GM12892 (cell line): ENCODE measurements at regions not wholly inside any gene's neighbourhood (a gene's known extent, or its start where the extent isn't known, plus 50 kb on each side); places are given as distances from the start of the nearest gene placed in this dataset.

Source experiments
- POLR2AphosphoS5 ChIP-seq: IDR thresholded peaks from 2 replicates; pipeline ENCODE4 v1.6.1; 2011; ENCODE audit warnings: low read depth, low read length, control low read depth
- TAF1 ChIP-seq: IDR thresholded peaks from 2 replicates; pipeline ENCODE4 v1.6.1; 2011; ENCODE audit warnings: low read depth, mild to moderate bottlenecking, control low read depth, low read length, borderline replicate concordance

DNA sequence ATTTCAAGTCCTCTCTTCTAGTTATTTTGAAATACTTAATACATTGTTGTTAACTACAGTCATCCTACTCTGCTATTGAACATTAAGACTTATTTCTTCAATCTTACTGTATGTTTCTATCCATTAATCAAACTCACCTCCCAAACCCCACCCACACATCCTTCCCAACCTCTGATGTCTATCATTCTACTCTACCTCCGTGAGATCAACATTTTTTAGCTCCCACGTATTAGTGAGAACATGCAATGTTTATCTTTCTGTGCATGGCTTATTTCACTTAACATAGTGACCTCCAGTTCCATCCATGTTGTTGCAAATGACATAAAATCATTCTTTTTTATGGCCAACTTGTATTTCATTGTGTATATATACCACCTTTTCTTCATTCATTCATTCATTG lies 236.6 kb upstream of the CTNNB1 start:
- TF ChIP-seq POLR2AphosphoS5 (no peak), TAF1 (no peak)
